Erythroblast (primary cell): ENCODE measurements at regions not wholly inside any gene's neighbourhood (a gene's known extent, or its start where the extent isn't known, plus 50 kb on each side); places are given as distances from the start of the nearest gene placed in this dataset.

Source experiments
- GATA1 ChIP-seq: IDR thresholded peaks from 2 replicates; pipeline ENCODE4 v1.6.1; 2011; ENCODE audit warnings: low read depth, mild to moderate bottlenecking, control low read depth, low read length, moderate library complexity
- POLR2A ChIP-seq: IDR thresholded peaks from 2 replicates; pipeline ENCODE4 v1.6.1; 2011; ENCODE audit warnings: mild to moderate bottlenecking, low read length

GRCh38 chr7:136194878-136195277, 217.7 kb upstream of the MTPN start:
- no peak for TF ChIP-seq POLR2A
- no peak for TF ChIP-seq GATA1
